GM13976 (cell line): ENCODE measurements at regions not wholly inside any gene's neighbourhood (a gene's known extent, or its start where the extent isn't known, plus 50 kb on each side); places are given as distances from the start of the nearest gene placed in this dataset.

ENCODE experiments used
- DNase-seq: peaks from one replicate; pipeline ENCODE4 v3.0.0; 2012; ENCODE audit warnings: low spot score
- in situ Hi-C: fragments of 300-500 bp; cut with MboI; formaldehyde crosslinking; loops from one replicate; pipeline ENCODE4 v1.12.0; 2022; ENCODE audit warnings: low sequenced_read_pairs, mixed read lengths, inconsistent platforms; ENCODE audit not compliant: unreplicated experiment
- TF ChIP-seq, protein P1 (sequence below): IDR thresholded peaks from 2 replicates; pipeline ENCODE4 v1.5.1; 2012; ENCODE audit warnings: borderline replicate concordance, mild to moderate bottlenecking; ENCODE audit not compliant: insufficient read depth; ENCODE audit errors: extremely low read depth, missing control alignments, control extremely low read depth

DNA sequence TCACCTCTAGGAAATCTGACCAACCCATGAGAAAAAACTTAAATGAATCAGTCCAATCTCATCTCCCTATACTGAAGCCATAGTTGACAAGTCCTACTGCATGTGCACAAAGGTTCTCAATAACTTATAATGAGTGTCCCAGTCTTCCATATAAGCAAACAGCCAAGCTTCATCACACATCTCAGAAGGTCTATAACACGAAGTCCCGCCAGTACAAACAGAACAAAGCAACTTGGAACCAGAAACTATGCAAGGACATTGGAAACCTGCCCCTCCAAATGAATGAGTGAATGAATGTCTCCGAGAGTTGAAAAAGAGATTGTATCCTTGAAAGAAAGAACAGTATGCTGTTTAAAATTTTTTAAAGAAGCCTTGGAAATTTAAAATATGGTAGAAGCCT, 53.6 kb upstream of the IPO9 start:
- TF ChIP-seq, protein P1, sequence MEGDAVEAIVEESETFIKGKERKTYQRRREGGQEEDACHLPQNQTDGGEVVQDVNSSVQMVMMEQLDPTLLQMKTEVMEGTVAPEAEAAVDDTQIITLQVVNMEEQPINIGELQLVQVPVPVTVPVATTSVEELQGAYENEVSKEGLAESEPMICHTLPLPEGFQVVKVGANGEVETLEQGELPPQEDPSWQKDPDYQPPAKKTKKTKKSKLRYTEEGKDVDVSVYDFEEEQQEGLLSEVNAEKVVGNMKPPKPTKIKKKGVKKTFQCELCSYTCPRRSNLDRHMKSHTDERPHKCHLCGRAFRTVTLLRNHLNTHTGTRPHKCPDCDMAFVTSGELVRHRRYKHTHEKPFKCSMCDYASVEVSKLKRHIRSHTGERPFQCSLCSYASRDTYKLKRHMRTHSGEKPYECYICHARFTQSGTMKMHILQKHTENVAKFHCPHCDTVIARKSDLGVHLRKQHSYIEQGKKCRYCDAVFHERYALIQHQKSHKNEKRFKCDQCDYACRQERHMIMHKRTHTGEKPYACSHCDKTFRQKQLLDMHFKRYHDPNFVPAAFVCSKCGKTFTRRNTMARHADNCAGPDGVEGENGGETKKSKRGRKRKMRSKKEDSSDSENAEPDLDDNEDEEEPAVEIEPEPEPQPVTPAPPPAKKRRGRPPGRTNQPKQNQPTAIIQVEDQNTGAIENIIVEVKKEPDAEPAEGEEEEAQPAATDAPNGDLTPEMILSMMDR = no peak
- in situ Hi-C loops = no loop called here
- no peak for DNase-seq

GRCh38 chr1:201778279-201779065, 50.5 kb upstream of the IPO9 start:
- DNase-seq = no peak
- in situ Hi-C loops = no loop called here
- TF ChIP-seq, protein P1 = no peak
